Ovary (tissue), 7 donors: ENCODE measurements at regions not wholly inside any gene's neighbourhood (a gene's known extent, or its start where the extent isn't known, plus 50 kb on each side); places are given as distances from the start of the nearest gene placed in this dataset.

Source experiments
- DNase-seq, 5 donors: peaks; one replicate each; pipeline ENCODE4 v3.0.0-alpha.2; 2019 to 2020
- H3K27ac ChIP-seq, 2 donors: fragments of 200-600 bp; one replicate each; pipeline versions ENCODE4 v1.5.1 to v1.8.0; 2019 to 2022
- H3K27me3 ChIP-seq: fragments of 200-600 bp; one replicate; pipeline ENCODE4 v1.8.0; 2022
- H3K36me3 ChIP-seq: fragments of 200-600 bp; sonication (generic); one replicate; pipeline ENCODE4 v1.5.1; 2019
- H3K4me1 ChIP-seq: one replicate; pipeline ENCODE4 v1.8.1; 2013; ENCODE audit warnings: mild to moderate bottlenecking, moderate library complexity; ENCODE audit not compliant: insufficient read depth
- H3K4me3 ChIP-seq: fragments of 200-600 bp; sonication (generic); one replicate; pipeline ENCODE4 v1.5.1; 2017
- H3K9me3 ChIP-seq, 2 donors: fragments of 200-600 bp in 1 of 2; sonication (generic) in 1 of 2; one replicate each; pipeline versions ENCODE4 v1.5.1 to v1.8.1; 2013 to 2019; ENCODE audit warnings: mild to moderate bottlenecking in 1 of 2, moderate library complexity in 1 of 2
- CTCF ChIP-seq, 3 donors: fragments of 450-650 bp in 2 of 3; fragments of 200-600 bp in 1 of 3; IDR thresholded peaks; one replicate each; pipeline versions ENCODE4 v1.5.1 to v1.8.0; 2016 to 2022; ENCODE audit warnings: antibody characterized with exemption in 3 of 3, mild to moderate bottlenecking in 1 of 3
- EP300 ChIP-seq: sonication (generic); formaldehyde crosslinking; IDR thresholded peaks from one replicate; pipeline ENCODE4 v1.6.1; 2017; ENCODE audit warnings: antibody characterized with exemption
- POLR2A ChIP-seq: fragments of 450-650 bp; IDR thresholded peaks from one replicate; pipeline ENCODE4 v1.6.1; 2017; ENCODE audit warnings: antibody characterized with exemption, mild to moderate bottlenecking, moderate library complexity
- WGBS, 3 donors: extraction: QIAGEN DNeasy Blood & Tissue Kit in 1 of 3; methylation state at CpG; one replicate each; pipeline versions ENCODE4 v1.1.5 to v1.1.7; 2013 to 2017; 5-methylcytosine and 5-hydroxymethylcytosine counted together
- intact Hi-C, 4 donors: fragments of 100-400 bp; cut with DNase I; formaldehyde crosslinking; loops; one replicate each; pipeline versions ENCODE4 v1.11.0 to v1.15.1; 2022 to 2023
- donor health status: DM: no; HTN: no; CAD: no; lungs with moderate emphysema.
- donor health status: DM: no; HTN: no; CAD: no.
- donor health status: Bipolar disorder and iron deficiency.
- donor health status: DM: no; HTN: no; CAD: no.
- donor health status: DM: yes; HTN: yes; CAD: no.

GRCh38 chr14:51443195-51444018 is 203.4 kb downstream of the TMX1 start:
- TF ChIP-seq CTCF (IDR thresholded peaks at IDR 0.05) (no peak), POLR2A (no peak), EP300 (no peak)
- WGBS, 3 donors, result 47 to 62% (median 60%) methylated on average over 5 of the region's 5 CpGs
- Histone ChIP-seq H3K4me3 (no peak overlapping the region), H3K4me1 (peaks cover 20% of the 10 kb centered on the region), H3K27ac (no peak overlapping the region), H3K27me3 (no peaks in the 10 kb centered on the region), H3K9me3 (no peaks in the 10 kb centered on the region), H3K36me3 (no peaks in the 10 kb centered on the region)
- intact Hi-C loops, result no loop called here
- no peak for DNase-seq

GRCh38 chr14:51444353-51445000 is 204.4 kb downstream of the TMX1 start:
- TF ChIP-seq EP300 (no peak), POLR2A (no peak), CTCF (IDR thresholded peaks at IDR 0.05) (no peak)
- no peak overlapping the region for H3K27ac ChIP-seq
- intact Hi-C loops, result no loop called here
- 83 to 89% (median 86%) methylated on average over 9 of the region's 9 CpGs for WGBS, 3 donors
- H3K27me3 ChIP-seq, result no peaks in the 10 kb centered on the region
- H3K9me3 ChIP-seq, result no peaks in the 10 kb centered on the region
- H3K36me3 ChIP-seq, result no peaks in the 10 kb centered on the region
- no peak for DNase-seq
- H3K4me3 ChIP-seq, result no peak overlapping the region
- H3K4me1 ChIP-seq, result peaks cover 27% of the 10 kb centered on the region

DNA sequence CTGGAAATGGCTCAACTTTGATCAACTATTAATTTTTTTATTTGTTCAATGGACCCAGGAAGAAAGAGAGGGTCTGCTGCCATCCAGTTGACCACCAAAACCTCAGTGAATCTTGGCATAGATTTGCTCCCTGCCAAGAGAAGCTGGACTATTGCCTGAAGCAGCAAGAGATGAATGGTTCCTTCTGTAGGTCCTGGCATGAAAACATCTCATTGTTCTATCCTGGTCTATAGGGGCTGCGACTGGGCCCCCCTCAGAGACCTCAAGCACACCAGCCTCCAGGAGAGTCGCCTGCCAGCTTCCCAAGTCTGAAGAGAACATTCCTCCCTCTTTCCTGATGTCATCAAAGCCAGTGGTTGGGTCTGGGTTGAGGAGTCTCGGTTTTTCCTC is 204.9 kb downstream of the TMX1 start:
- Histone ChIP-seq H3K4me3 (no peak overlapping the region), H3K27me3 (no peaks in the 10 kb centered on the region), H3K27ac (no peak overlapping the region), H3K36me3 (no peaks in the 10 kb centered on the region), H3K9me3 (no peaks in the 10 kb centered on the region), H3K4me1 (peaks cover 27% of the 10 kb centered on the region)
- WGBS, 3 donors, result 89 to 96% (median 90%) methylated on average over 3 of the region's 3 CpGs
- no peak for DNase-seq
- intact Hi-C loops, result no loop called here
- no peak for TF ChIP-seq CTCF (IDR thresholded peaks at IDR 0.05)
- TF ChIP-seq POLR2A, result no peak

GRCh38 chr14:51446771-51447170 is 204.9 kb upstream of the FRMD6 start:
- DNase-seq, result no peak
- Histone ChIP-seq H3K4me1 (peaks cover 22% of the 10 kb centered on the region), H3K27ac (no peak overlapping the region), H3K4me3 (no peak overlapping the region), H3K36me3 (no peaks in the 10 kb centered on the region), H3K9me3 (no peaks in the 10 kb centered on the region), H3K27me3 (no peaks in the 10 kb centered on the region)
- TF ChIP-seq EP300 (no peak), POLR2A (no peak), CTCF (IDR thresholded peaks at IDR 0.05) (no peak)
- intact Hi-C loops, result no loop called here
- WGBS, 3 donors, result 86 to 96% (median 92%) methylated on average over 3 of the region's 3 CpGs
